Neural cell (in vitro differentiated cells): ENCODE measurements at regions not wholly inside any gene's neighbourhood (a gene's known extent, or its start where the extent isn't known, plus 50 kb on each side); places are given as distances from the start of the nearest gene placed in this dataset.

Source experiments
- EP300 ChIP-seq: fragments of 450-650 bp; conservative IDR thresholded peaks from 2 replicates; pipeline ENCODE4 v1.6.1; 2014; ENCODE audit warnings: antibody characterized with exemption, mild to moderate bottlenecking, moderate library complexity; ENCODE audit not compliant: poor library complexity, severe bottlenecking
- EZH2 ChIP-seq: fragments of 200-600, 300-800 bp; shearing (Covaris generic), sonication (generic); IDR thresholded peaks from 2 replicates; pipeline ENCODE4 v1.6.1; 2014; ENCODE audit warnings: antibody characterized with exemption, low read length, borderline replicate concordance, mild to moderate bottlenecking; ENCODE audit not compliant: insufficient read depth, poor library complexity, severe bottlenecking
- MXI1 ChIP-seq: fragments of 450-650 bp; conservative IDR thresholded peaks from 2 replicates; pipeline ENCODE4 v1.6.1; 2014; ENCODE audit warnings: antibody characterized with exemption, mild to moderate bottlenecking; ENCODE audit not compliant: poor library complexity, severe bottlenecking
- POLR2AphosphoS5 ChIP-seq: IDR thresholded peaks from 2 replicates; pipeline ENCODE4 v1.6.1; 2012
- RAD21 ChIP-seq: fragments of 450-650 bp; conservative IDR thresholded peaks from 2 replicates; pipeline ENCODE4 v1.6.1; 2014; ENCODE audit warnings: antibody characterized with exemption, mild to moderate bottlenecking, moderate library complexity
- SMC3 ChIP-seq: fragments of 450-650 bp; conservative IDR thresholded peaks from 2 replicates; pipeline ENCODE4 v1.6.1; 2014; ENCODE audit warnings: antibody characterized with exemption, mild to moderate bottlenecking, moderate library complexity; ENCODE audit not compliant: poor library complexity
- TAF1 ChIP-seq: IDR thresholded peaks from 2 replicates; pipeline ENCODE4 v1.6.1; 2012; ENCODE audit warnings: low read depth
- TF ChIP-seq, protein P1 (sequence below): fragments of 450-650 bp; IDR thresholded peaks from 2 replicates; pipeline ENCODE4 v1.5.1; 2014; ENCODE audit warnings: antibody characterized with exemption, mild to moderate bottlenecking, moderate library complexity; ENCODE audit not compliant: poor library complexity, severe bottlenecking
- TF ChIP-seq, protein P2 (sequence below): IDR thresholded peaks from 2 replicates; pipeline ENCODE4 v1.6.1; 2012; ENCODE audit warnings: borderline replicate concordance

DNA sequence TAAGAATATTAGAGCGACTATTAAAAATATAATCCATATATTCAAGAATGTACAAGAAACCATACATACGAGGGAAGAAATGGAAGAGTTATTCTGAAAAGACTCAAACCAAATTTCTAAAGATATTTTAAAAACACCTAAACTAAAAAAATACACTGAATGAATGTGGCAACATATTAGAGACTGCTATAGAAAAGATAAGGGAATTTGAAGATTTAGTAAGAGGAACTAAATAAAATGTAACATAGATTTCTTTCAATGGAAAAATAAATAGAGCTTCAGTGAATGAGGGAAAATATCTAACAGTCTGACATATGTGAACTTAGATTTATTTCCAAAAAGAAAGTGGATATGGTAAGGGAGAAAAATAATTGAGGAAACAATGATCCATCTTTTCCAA lies 194.9 kb upstream of the STXBP5 start:
- TF ChIP-seq, protein P1, sequence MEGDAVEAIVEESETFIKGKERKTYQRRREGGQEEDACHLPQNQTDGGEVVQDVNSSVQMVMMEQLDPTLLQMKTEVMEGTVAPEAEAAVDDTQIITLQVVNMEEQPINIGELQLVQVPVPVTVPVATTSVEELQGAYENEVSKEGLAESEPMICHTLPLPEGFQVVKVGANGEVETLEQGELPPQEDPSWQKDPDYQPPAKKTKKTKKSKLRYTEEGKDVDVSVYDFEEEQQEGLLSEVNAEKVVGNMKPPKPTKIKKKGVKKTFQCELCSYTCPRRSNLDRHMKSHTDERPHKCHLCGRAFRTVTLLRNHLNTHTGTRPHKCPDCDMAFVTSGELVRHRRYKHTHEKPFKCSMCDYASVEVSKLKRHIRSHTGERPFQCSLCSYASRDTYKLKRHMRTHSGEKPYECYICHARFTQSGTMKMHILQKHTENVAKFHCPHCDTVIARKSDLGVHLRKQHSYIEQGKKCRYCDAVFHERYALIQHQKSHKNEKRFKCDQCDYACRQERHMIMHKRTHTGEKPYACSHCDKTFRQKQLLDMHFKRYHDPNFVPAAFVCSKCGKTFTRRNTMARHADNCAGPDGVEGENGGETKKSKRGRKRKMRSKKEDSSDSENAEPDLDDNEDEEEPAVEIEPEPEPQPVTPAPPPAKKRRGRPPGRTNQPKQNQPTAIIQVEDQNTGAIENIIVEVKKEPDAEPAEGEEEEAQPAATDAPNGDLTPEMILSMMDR, result no peak
- no peak for TF ChIP-seq EZH2
- no peak for TF ChIP-seq EP300
- TF ChIP-seq POLR2AphosphoS5, result no peak
- TF ChIP-seq, protein P2, sequence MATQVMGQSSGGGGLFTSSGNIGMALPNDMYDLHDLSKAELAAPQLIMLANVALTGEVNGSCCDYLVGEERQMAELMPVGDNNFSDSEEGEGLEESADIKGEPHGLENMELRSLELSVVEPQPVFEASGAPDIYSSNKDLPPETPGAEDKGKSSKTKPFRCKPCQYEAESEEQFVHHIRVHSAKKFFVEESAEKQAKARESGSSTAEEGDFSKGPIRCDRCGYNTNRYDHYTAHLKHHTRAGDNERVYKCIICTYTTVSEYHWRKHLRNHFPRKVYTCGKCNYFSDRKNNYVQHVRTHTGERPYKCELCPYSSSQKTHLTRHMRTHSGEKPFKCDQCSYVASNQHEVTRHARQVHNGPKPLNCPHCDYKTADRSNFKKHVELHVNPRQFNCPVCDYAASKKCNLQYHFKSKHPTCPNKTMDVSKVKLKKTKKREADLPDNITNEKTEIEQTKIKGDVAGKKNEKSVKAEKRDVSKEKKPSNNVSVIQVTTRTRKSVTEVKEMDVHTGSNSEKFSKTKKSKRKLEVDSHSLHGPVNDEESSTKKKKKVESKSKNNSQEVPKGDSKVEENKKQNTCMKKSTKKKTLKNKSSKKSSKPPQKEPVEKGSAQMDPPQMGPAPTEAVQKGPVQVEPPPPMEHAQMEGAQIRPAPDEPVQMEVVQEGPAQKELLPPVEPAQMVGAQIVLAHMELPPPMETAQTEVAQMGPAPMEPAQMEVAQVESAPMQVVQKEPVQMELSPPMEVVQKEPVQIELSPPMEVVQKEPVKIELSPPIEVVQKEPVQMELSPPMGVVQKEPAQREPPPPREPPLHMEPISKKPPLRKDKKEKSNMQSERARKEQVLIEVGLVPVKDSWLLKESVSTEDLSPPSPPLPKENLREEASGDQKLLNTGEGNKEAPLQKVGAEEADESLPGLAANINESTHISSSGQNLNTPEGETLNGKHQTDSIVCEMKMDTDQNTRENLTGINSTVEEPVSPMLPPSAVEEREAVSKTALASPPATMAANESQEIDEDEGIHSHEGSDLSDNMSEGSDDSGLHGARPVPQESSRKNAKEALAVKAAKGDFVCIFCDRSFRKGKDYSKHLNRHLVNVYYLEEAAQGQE, result no peak
- TF ChIP-seq MXI1, result no peak
- no peak for TF ChIP-seq RAD21
- TF ChIP-seq TAF1, result no peak
- TF ChIP-seq SMC3, result no peak
